Stimulated activated CD8-positive, alpha-beta memory T cell treated with anti-CD3 and anti-CD28 coated beads, Interleukin-4, amount 100 ng/mL, for 48 hours (primary cell): ENCODE measurements at regions not wholly inside any gene's neighbourhood (a gene's known extent, or its start where the extent isn't known, plus 50 kb on each side); places are given as distances from the start of the nearest gene placed in this dataset.

Experiments used
- DNase-seq: peaks from one replicate; pipeline ENCODE4 v3.0.0-alpha.2; 2020

DNA sequence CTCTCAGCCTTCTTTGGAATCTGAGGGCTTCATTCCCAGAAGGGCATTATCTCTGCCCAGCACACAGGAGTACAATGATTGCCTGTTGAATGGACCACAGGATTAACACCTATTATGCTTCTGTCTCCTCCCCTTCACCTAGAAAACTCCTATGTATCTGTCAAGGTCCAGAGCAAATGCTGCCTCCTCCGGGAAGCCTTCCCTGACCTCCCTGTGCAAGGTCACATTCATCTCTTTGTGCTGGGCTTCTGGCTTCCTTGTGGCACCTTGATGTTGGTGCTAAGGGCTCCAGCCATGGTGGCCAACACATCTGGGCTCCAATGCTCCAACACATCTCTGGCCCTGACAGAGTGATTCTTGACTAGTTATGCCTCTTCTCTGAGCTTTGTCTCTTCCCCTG is 49.9 kb upstream of the ATP2B2 start:
- no peak for DNase-seq

DNA sequence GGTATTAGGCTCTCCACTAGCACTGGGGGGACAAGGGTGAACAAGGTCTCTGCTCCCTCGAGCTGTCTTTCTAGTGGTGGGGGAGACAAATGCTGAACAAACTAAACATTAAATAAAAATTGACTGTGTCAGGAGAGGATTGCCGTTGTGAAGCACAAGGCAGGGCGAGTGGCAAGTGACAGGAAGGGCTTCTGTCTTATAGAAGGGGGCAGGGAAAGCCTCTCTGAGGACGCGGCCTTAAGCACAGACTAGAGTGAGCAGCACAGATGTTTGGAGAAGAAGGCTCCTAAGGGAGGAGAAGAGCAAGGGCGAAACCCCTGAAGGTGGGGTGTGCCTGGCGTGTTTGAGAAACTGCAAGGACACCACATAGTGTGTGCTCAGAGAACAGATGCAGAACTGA is 50.9 kb upstream of the ATP2B2 start:
- DNase-seq: no peak

- peak; percentile 10 for DNase-seq
These were observed 51.9 kb upstream of the ATP2B2 start for GRCh38 chr3:10557250-10557649.

DNA sequence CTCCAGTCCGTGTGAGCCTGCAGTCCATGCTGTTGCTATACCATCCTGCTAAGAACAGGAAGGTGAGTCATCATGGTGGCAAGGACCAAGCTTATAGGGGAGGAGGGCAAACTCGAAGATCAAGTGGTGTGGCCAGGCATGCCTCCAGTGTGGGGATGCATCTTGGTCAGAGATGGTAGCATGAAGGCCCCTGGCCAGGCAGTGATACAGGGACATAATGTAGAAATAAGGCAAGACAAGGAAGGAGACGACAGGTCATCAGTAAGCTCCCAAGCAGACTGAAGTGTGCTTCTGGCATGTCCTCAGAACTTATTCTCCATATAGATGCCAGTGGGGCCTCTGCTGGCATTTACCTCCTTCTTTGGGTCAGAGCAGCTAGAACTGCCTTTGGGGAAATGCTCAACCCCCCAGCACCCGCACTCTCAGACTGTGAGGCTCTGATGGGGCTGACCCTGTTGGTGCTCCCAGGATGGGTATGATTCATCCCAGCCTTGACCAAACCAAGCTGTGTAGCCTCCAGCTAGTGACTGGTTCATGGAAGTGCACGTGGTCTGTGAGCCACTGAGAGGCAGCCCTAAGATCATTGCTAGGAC is 52.5 kb upstream of the ATP2B2 start:
- DNase-seq: peak; percentile 21

- DNase-seq: no peak
These were observed 53.4 kb upstream of the ATP2B2 start for GRCh38 chr3:10558736-10559135.

DNA sequence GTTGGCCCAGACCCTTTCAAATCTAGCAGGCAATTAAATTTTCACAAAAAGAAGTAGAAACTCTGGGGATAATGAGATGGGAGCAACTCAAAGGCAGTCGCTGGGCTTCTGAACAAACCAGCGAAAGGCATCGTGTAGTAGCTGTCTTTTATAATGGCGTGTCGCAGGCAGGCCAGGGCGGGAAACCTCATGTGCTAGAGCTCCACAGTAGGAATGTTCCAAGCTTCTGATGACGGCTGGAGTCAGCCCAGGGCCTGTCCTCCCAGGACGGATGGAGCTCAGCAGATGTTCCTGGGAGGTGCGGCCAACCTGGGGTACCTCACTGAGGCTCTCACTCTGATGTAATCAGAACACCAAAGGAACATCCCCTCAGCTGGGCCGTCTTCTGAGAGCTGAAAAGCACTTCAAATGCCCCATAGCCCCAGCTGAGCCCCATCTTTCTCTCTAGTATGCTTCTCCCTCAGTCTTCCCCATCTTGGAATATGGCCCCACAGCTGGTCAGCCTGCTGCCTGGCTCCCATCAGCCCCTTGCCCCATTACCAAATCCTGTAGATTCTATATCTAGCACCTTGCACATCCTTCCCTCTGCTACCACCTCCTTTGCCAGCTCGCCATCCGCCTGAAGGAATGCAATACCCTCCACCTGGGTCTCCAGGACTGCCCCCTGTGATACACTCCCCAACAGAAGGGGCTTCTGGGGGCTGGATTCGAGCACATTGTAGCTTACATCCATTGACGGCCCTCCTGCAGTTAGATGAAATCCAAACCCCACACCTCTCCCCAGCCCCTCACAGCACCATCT is 54.9 kb upstream of the ATP2B2 start:
- DNase-seq: peak; percentile 21

DNA sequence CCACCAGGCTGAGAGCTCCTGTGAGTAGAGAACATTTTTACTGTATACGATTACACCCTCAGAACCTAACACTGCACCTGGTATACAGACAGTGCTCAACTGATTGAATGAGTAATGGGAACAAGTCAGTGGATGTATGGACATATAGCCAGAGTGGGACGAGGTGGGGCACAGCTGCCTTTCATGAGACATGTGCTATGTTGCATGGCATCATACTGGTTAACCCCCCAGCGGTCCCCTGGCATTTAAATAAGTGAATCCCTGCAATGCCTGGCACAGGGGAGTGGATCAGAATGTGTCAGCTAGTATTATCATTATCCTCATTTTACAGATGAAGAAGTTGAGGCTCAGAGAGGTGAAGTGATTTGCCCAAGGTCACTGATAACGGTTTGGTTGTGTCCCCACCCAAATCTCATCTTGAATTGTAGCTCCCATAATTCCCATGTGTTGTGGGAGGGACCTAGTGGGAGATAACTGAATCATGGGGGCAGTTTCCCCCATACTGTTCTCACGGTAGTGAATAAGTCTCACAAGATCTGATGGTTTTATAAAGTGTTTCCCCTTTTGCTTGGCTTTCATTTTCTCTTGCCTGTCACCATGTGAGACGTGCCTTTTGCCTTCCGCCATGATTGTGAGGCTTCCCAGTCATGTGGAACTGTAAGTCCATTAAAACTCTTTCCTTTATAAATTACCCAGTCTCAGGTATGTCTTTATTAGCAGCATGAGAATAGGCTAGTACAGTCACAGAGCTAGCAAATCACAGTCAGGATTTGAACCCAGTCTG is 56.0 kb upstream of the ATP2B2 start:
- peak; percentile 17 for DNase-seq

GRCh38 chr3:10561946-10562560 is 56.7 kb upstream of the ATP2B2 start:
- peak; percentile 33 for DNase-seq

GRCh38 chr3:10563396-10563795 is 58.0 kb upstream of the ATP2B2 start:
- DNase-seq: no peak

- DNase-seq: no peak
These were observed 60.4 kb upstream of the ATP2B2 start for GRCh38 chr3:10565814-10566213.

DNA sequence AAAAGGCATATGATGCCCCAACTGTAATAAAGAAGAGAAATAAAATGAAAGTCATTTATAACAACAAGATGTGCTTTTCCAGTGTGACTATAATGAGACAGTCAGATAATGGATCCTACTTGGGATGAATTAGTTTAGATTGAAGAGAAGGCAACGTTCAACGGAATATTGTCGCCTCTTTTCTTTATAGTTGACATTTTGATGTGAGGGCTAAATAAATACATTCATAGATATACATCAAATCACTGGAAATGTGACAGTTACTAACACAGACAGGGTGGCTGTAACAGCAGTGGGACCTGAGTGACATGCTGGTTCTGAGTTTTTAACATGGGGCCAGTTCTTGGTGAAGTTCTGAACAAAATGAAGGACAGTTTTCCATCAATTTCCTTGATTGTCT is 61.1 kb upstream of the ATP2B2 start:
- DNase-seq: no peak

DNA sequence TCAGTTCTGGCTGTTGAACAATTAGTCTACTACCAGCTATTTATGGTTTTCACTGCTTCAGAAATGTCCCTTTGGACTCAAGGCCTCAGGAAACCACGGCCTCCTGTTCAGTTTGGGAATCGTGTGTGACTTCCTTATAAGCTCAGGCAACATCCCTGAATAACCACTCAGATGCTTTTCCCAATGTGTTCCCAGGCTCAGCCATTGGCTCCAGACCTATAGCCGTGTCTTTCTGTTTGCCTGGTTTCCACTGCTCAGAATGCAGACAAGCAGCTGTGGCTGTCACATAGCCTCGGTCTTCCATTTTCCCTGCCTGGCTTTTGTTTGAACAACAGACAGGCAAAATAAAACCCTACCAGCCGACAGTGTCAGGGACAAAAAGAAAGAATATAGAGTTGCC is 63.2 kb upstream of the ATP2B2 start:
- no peak for DNase-seq

DNA sequence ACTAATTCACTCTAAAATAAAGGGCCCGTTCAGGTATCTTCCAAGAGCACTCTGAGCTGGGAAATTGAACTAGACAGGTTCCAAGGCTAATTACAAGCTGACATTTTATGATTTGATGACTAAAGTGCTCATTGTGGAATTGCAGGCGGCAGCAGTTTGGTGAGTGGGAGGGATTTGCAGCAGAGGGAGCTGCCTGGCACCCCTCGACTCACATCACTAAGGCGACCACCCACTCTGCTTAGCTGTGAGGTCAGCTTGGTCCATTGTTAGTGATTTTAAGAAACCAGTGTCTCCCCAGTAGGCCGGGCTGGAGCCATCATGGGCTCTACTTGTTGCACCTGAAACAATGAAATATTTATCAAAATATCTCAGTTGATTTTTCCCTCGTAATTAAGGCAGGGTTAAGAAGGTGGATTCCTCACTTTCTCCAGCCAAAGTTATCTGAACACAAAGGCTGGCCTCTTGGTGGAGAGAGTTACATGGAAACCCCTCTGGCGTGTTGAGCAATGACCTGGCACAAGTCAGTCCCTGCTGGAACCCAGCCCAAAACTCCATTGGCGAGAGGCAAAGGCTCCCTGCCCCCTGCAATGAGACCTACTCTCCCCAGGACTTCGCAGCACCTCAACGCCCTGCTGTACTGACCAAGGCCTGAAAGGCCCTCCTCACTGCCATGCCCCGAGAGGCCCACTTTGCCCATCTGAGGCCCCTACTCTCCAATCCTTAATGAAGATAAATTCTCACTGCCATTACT is 65.0 kb upstream of the ATP2B2 start:
- no peak for DNase-seq

- DNase-seq: no peak
These were observed 68.8 kb upstream of the ATP2B2 start for GRCh38 chr3:10574101-10574620.

- no peak for DNase-seq
These were observed 70.3 kb upstream of the ATP2B2 start for GRCh38 chr3:10575601-10576160.

DNA sequence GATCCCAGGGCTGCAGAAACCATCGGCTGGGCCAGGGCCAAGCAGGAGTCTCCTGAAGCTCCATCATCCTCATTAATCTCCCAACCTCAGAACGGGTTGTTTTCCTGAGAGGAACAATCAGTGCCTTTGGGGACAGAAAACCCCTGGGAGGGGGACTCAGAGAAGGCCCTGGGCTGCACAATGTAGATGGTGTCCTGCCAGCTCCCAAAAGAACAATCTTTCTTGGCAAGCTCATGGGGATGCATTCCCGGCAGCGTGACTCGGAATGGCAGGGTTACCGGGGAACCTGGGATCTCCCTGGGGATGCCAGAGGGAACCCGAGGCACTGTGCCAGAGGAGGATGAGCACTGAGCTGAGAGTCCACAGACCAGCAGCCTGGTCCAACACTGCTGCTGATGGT is 72.1 kb upstream of the ATP2B2 start:
- DNase-seq: no peak

DNA sequence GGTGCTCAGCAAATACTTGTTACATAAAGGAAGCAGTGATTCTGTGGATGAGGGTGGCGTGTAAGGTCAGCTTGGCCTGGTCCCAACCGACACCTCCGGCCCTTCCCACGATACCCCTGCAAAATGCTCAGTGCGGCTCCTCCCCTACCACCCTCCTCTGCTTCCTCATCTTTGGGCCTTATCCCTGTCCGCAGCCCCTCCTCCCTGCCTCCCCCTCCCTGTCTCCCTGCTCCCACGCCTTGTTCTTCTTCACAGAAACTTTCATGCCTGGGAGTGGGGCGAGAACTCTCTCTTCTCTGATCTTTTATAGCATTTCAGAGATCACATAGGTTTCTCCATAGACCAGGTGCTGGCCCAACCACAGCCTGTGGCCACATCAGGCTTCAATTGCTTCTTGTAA is 75.0 kb upstream of the ATP2B2 start:
- no peak for DNase-seq

- DNase-seq: no peak
These were observed 75.9 kb upstream of the ATP2B2 start for GRCh38 chr3:10581251-10581650.

GRCh38 chr3:10581716-10582115 is 76.3 kb upstream of the ATP2B2 start:
- DNase-seq: no peak

DNA sequence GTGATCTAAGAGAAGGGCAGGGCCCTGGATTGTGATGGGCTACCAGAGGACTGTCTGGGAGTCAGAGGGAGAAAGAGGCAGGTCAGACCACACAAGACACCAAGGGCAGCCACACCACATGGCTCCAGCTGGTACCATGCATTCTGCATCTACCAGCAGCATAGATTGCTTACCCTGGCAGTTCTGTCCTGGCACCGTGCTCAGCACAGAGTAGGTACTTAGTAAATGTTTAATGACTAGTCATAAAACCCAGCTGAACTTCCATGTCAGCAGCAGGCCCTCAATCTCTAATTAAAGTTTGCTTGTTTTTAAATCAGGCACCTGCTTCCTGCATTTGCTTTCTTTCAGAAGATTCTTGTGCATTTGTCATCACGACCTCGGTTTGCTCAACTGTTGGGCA is 77.3 kb upstream of the ATP2B2 start:
- no peak for DNase-seq

DNA sequence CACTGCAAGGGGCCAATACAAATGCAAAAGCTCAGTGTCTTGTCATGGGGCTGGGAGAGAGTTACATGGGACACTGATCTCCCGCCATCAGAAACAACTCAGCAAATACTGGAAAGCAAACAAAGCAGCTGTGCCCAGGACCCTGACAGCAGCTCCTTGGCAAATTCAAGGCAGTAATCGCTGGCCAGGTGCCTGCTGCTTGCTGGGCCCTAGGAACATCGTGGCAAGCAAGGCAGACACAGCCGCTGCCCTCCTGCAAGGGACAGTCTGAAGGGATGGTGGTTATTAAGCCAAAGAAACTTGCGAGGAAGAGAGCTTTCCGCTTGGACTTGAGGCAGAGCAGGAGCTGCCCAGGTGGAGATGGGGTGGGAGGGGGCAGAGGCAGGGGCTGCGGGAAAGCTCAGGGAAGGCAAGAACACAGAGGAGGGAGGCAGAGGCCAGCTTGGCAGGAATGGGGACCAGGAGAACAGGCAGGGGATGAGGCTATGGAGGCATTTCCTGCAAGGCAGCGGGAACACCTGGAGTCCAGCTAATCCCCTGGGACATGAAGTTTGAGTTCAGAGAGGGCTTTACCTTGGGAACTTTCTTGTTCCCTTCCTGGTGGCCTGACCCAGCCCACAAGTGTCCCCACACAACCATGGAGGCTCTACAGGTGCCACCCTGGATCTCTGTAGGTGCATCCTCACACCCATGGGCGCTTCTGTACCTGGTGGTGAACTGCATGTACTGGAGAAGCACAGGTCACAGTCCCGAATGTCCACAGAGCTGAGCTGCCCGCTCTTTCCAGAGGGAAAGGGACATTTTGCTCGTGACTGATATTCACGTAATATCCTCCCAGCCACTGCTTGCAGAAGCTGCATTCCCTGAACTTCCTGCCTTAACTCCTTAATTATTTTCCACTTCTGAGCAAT is 78.7 kb upstream of the ATP2B2 start:
- no peak for DNase-seq
